ENCODE measurements at regions not wholly inside any gene's neighbourhood (a gene's known extent, or its start where the extent isn't known, plus 50 kb on each side); places are given as distances from the start of the nearest gene placed in this dataset.

DNA sequence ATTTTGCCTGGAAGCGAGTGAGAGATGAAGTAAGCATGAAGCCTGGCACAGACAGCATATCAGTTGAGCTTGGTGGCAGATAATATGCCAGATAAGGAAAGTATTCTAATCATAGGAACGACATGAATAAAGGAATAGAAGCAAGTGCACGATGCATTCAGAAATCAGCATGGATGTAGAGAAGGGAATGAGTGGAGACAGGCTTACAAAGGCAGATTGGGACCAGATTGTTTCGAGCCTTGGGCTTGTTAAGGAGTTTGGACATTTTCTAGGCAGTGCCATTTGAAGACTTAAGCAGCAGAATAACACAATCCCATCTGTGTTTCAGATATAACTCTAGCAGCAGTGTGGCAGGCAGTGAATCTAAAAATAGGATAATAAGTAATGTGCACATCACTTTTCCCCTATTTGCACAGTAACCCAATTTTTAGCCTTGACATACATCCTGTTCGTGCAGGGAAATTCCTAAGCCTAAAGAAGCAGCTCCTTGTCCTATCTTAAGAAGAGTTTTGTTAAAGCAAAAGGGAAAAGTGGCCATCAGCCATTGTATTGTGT is 450.2 kb downstream of the PLCL1 start:
- H3K4me3 ChIP-seq (ENCODE audit: low read length) = no peak overlapping the region
- DNase-seq (ENCODE audit: low read depth, low spot score) = no peak

DNA sequence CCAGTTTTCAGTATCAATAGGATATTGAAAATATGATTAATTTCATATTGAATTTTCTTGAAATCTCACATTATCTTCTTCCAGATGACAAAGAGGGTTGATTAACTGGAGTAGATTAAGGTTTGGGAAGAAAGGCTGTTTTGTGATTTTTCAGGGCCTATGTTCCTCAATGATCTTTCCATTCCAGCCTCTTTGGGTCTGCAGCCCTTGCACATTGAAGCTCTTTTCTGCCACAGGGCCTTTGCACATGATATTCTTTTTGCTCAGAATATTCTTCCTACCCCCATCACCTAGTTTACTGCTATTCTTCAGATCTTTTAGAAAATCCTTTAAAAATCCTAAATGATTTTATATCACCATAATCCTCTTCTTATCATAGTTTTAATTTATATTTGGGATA is 449.6 kb downstream of the PLCL1 start:
- H3K4me3 ChIP-seq (ENCODE audit: low read length) = no peak overlapping the region
- DNase-seq (ENCODE audit: low read depth, low spot score) = no peak

DNA sequence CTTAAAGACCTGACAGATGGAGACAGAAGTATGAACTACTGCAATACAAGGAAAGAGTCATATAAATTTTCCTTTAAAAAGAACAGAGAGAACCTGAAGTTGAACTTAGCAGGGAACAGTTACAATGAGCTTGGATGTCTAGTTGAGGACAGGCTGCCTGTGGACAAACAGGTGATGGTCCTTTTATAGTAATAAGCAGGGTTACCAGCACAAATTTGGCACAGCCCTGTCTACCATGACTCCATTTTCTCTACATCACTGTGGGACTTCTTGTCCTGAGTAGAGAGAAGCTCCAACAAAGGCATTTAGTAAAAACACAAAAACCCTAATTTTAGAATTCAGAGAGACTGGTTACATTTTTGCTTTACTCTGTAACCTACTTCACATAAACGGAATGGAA is 448.1 kb downstream of the PLCL1 start:
- DNase-seq (ENCODE audit: low read depth, low spot score) = no peak
- no peak overlapping the region for H3K4me3 ChIP-seq (ENCODE audit: low read length)

DNA sequence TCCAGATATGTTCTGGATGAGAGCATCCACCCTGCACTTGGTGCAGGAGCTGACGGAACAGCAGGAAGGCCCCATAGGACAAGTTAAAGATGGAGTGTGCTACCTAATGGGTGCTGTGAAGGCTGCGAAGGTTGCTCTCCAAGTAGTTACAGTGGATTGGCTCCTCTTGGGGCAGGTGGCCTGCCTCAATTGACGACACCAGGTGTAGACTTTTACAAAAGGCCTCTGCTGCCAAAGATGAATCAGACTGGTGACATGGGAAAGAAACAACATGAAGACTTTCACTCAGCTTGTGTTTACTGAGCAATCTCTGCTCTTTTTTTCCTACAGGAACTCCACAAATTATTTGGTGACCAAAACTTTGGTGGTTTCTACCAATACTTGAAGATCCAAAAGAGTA is 437.7 kb downstream of the PLCL1 start:
- no peak overlapping the region for H3K4me3 ChIP-seq (ENCODE audit: low read length)
- no peak for DNase-seq (ENCODE audit: low read depth, low spot score)

DNA sequence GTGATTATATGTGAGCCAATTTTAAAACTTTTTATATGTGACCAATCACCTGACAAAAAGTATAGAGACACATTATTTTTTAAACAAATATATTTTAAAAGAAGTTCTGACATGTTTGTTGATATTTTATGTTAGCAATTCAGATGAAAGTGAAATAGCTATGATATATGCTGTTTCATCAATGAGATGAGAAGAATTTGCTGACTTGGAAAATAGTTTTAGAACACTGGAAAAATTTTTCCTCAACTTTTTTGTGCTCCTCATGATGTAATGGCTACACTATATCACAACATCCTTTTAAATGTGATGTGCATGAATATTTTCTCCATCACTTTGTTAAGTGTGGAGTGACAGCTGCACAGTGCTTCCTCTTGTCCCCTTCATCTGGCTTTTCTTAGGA is 434.0 kb downstream of the PLCL1 start:
- no peak for DNase-seq (ENCODE audit: low read depth, low spot score)
- H3K4me3 ChIP-seq (ENCODE audit: low read length) = no peak overlapping the region

DNA sequence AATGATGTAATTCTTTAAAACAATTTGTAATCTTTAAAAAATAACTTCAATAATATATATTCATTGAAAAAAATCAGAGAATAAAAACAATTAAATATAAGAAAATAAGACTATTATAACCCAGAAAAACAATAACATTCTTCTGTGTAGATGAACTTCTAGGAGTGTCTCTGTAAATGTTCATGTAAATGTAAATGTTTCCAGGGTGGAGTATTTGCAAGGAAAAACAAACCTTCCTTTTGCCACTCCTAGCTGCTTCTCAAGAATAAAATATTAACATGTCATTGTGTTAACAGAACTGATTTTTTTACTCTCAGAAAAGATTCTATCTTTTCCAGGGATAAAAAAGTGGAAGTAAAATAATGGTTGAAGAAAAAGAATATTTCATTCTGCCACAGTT is 431.9 kb downstream of the PLCL1 start:
- H3K4me3 ChIP-seq (ENCODE audit: low read length) = no peak overlapping the region
- DNase-seq (ENCODE audit: low read depth, low spot score) = no peak

DNA sequence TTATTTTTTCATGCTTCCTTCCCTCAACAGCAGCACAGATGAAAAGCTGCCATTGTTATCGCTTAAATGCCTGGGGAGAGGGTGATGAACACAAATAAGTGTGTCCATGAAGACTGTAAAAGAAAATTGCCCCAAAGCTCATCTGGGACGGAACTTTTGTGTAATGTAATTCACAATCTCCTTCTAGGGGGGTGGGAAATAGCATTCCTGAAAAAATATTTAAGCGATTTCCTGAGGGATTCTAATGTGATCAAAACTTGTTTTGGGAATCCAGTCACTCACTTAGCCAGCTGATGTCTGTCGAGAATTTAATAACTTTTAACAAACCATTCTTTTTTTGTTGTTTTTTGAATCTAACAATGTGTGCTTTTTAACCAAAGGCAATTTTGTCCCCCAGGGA is 427.9 kb downstream of the PLCL1 start:
- H3K4me3 ChIP-seq (ENCODE audit: low read length) = no peak overlapping the region
- no peak for DNase-seq (ENCODE audit: low read depth, low spot score)

DNA sequence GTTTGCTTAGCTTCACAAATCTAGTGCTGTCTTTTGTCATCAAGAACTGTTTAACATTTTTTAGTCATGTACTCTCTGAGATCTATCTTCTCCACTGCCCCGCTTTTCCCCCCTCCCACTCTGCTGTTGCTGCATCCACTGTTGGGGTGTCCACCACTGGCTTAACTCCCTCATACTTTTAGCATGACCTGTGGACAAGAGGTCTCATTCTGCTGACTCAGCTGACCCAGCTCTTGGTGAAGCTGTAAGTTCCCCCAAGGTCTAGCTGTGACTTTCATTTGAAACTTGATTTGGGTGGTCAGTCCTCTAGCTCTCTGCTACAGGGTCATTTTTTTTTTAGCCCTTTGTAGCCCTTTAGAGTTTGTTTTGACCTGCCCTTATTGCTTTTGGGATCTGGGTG is 427.2 kb downstream of the PLCL1 start:
- no peak overlapping the region for H3K4me3 ChIP-seq (ENCODE audit: low read length)
- no peak for DNase-seq (ENCODE audit: low read depth, low spot score)

DNA sequence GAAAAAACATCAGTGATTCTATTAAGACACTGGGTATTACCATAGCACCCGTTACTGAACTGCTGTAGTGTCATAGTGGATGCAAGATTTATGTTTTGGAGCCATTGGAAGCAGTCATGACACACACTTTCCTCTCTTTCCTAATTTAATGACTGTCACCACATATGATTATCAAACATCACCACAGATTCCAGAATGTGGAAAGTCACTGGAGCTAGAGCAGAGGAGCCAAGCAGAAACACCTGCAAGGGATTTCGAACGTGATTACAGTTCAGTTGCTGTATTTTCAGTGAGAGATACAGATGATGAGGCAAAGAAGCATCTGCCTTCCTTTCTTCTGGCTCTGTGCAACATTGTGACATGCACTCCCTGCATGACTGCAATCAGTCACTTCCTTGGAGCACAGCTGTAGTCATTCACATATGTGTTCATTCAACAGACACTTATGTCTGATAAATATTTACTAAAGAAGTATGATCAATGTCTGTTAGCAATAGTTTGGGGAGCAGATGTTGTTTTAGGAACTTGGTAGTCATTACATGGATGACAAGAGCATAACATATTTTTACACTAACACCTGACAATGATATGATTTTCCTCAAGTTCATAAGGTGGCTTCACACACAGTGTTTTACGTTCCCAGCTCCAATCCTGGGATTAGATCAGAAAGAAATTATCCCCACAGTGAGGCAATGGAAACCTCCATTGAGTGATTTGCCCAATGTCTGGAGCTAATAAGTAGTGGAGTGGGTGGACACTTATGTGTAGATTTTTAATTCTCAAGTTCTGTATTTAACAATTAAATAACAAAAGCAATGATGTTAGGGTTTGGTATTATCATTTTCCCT is 416.6 kb downstream of the PLCL1 start:
- no peak for DNase-seq (ENCODE audit: low read depth, low spot score)

DNA sequence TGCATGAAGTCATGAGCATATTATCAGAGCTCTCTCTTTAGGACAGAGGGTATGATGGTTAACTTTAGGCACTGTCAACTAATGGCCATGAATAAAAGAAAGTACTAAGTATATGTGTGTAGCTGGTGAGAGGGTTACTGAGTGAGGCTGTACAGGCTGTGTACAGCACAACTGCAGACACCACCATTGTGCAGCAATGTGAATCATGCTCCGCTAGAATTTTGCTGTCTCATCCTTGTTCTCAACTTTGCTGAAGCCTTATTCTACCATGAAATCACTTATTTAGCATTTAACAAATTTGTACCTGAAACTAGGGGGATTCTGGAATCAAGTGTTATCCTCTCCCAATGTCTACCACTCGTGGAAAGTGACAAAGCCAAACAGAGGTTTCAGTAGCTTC is 414.9 kb downstream of the PLCL1 start:
- H3K4me3 ChIP-seq (ENCODE audit: low read length) = no peak overlapping the region
- DNase-seq (ENCODE audit: low read depth, low spot score) = no peak

More for the DNA sequence above, 416.6 kb downstream of the PLCL1 start:
- no peak overlapping the region for H3K4me3 ChIP-seq (ENCODE audit: low read length)

DNA sequence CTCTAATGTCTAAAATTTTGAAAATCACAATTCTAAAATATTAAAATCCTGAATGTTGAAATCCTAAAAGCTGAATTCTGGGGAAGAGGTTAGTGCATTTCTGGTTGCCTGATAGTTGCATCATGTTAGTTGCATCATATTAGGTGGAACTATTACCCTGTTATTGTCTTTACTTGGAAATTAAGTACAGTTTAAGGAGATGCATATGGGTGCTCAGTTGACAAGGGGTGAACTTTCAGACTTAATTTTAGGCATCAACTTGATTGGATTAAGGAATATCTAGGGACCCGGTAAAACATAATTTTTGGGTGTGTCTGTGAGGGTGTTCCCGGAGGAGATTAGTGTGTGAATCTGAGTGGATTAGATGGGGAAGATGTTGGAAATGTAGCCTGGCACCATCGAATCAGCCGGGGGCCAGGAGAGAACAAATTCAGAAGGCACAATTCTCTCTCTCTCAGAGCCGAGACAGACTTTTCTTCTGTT is 409.8 kb downstream of the PLCL1 start:
- H3K4me3 ChIP-seq (ENCODE audit: low read length) = no peak overlapping the region

DNA sequence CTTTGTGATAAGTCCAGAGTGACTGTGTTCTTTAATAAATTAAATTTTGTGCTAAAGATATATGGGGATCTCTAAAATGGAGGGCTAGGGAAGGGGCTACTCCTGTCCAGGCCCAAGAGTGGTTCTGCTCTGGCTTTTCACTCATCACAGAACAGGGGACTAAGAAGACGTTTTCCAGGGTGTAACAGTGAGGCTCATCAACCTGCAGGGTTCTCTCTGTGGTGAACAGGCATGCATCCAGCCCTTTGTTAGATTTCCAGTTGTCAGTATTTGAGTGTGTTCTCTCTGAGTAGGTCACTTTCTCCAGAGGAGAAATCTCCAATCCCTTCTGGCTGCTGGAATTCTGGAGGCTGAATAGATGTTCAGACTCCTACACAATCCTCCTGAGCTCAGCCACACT is 408.9 kb downstream of the PLCL1 start:
- H3K4me3 ChIP-seq (ENCODE audit: low read length) = no peak overlapping the region

More for the DNA sequence above, 409.8 kb downstream of the PLCL1 start:
- DNase-seq (ENCODE audit: low read depth, low spot score) = no peak

DNA sequence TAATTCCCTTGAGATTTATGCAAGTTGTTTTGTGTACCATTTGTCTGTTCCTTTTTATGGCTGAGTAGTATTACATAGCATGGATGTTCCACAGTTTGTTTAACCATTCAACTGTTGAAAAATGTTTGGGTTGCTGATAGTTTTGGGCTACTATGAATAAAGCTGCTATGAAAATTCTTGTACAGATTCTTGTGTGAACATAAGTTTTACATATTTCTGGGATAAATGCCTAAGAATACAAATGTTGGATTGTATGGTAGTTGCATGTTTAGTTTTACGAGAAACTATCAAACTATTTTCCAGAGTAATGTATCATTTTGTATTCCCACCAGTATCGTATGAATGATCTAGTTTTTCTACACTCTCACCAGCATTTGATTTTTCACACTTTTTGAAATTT is 407.3 kb downstream of the PLCL1 start:
- no peak overlapping the region for H3K4me3 ChIP-seq (ENCODE audit: low read length)
- DNase-seq (ENCODE audit: low read depth, low spot score) = no peak

More for the DNA sequence above, 408.9 kb downstream of the PLCL1 start:
- DNase-seq (ENCODE audit: low read depth, low spot score) = no peak

DNA sequence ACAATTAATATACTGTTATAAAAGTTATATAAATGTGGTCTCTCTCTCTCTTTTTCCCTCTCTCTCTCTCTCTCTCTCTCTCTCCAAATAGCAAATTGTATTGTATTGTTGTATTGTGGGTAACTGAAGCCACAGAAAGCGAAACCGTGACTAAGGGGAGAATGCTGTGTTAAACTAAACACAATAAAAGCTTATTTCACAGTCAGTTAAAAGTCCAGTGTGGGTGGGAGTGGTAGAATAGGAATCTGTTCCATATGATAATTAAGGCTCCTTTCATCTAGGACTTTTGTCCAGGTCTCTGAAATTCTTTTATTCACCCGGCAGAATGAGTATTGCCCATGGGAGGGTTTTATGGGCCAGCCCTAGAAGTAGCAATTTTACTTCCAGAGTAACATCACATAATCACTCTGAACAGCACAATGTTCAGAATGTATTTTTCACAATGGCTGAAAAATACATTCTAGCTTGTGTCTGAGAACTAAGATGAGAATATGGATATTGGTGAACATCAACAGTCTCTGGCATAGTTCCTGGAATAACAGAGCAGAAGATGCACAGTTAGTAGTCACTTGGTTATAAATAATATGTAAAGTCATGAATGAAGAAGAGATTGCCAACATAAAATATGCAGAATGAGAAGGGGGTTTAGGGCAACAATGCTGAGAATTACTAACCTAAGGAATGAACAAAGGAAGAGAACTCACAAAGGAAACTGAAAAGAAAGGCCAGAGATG is 399.1 kb downstream of the PLCL1 start:
- DNase-seq (ENCODE audit: low read depth, low spot score) = no peak
- H3K4me3 ChIP-seq (ENCODE audit: low read length) = no peak overlapping the region
